ENCODE measurements at regions not wholly inside any gene's neighbourhood (a gene's known extent, or its start where the extent isn't known, plus 50 kb on each side); places are given as distances from the start of the nearest gene placed in this dataset.

DNA sequence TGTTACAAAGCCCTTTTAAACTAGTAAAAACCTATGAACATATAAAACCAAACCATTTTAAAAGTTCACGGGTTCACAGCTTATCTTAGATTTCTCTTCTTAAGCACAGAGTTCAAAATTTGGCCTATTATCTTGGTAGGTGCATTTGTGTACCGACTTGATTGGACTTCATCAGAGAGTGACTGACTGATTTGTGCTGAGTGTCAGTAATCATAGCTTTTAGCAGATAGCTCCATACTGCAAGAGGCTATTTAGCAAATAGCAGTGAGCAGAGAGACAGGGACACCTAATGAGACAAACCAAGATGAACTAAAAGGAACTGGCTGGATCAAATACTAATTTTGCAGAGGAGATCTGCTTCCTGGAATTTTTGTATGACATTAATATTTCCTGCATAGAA lies 274.5 kb downstream of the PRR16 start:
- no peak for FAIRE-seq

DNA sequence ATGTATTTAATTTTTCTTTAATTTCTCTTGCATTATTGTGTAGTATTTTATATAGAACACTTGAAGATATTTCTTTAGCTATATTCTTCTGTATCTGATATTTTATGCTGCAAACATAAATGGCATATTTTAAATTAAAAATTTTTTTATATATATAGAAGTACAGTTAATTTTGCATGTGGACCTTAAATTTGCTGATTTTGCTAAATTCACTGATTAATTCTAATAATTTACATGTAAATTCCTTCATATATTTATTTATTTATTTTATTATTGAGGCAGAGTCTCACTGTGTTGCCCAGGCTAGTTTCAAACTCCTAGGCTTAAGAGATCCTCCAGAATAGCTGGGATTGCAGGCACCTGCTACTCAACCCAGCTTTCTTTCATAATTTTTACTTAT lies 276.9 kb downstream of the PRR16 start:
- no peak for FAIRE-seq

DNA sequence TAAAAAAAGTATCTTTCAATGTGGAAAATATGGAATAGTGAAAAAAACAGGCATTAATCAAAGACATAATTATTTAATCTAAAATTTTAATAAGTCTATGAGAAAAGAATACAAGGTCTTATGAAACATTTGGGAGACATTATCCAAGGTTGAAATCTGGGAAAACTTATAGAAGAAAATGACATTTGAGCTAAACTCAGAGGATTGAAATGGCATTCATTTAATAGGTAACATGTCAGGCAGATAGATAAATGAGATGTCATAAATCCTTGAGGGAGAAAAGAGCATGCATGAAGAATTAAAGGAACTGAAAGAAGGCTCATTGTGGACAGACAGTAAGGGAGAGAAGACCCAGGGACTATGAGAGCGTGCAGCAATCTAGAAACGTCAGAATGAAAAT lies 284.4 kb downstream of the PRR16 start:
- no peak for FAIRE-seq

DNA sequence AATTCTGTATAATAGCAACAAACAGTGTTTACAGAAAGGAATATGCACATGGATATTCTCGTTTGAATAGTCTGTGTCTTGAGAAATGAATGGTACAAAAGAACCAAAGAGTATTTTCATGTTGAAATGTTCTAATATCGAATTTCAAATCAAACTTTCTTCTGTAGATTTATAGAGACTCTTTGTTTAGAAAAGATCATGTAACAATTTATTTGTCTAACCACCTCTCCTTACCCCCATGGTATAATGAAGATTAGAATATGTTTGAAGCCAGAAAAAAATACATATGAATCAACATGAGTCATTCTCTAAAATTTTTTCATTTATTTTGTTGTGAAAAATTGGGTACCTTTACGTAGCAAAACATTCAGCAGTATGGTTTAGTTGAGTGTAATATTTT lies 285.6 kb downstream of the PRR16 start:
- FAIRE-seq = no peak

DNA sequence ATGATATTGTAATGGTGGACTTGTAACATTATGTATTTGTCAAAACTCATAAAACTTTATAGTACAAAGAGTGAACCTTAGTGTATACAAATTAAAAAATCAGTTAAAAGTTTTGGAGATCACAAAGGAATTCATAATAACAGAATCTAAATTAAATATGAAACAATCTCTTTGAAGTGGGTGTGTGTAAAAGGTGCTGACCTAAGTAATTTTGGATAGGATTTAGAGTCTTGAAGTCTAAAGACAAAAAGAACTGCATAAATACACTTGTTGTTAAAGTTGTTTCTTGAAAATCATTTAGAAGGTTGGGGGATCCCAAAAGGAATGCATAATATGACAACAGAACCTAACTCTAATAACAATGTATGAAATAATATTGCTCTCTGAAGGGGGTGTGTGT lies 295.5 kb downstream of the PRR16 start:
- FAIRE-seq = no peak

DNA sequence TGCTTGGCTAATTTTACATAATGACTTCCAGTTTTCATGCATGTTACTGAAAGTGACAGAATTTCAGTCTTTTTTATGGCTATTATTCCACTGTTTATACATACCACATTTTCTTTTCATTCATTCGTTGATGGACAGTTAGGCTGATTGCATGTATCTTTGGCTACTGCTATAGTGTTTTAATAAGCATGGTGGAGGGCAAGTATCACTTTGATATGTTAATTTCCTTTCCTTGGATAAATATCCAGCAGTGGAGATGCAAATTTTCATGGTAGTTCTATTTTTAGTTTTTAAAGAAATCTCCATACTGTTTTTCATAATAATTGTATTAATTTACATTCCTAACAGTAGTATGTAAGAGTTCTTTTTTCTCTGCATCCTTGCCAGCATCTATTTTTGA lies 297.9 kb downstream of the PRR16 start:
- no peak for FAIRE-seq

DNA sequence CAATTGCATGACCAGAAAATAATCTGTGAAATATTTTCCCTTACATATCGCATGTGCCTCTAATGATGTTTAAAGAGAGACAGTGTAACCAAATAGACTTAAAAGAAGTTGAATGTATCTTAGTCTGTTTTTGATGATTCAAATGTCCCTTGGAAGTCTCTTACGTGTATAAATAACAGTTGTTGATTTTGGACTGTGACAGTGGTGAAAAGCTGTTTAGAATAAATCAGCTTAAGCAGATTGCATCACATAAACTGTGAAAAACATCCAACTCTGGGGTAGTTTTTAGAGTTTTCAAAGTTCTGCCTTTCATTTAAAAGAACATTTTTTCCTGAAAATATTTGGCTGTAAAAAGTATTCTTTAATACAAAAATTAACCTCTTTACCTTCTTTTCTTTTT lies 301.1 kb downstream of the PRR16 start:
- no peak for FAIRE-seq

DNA sequence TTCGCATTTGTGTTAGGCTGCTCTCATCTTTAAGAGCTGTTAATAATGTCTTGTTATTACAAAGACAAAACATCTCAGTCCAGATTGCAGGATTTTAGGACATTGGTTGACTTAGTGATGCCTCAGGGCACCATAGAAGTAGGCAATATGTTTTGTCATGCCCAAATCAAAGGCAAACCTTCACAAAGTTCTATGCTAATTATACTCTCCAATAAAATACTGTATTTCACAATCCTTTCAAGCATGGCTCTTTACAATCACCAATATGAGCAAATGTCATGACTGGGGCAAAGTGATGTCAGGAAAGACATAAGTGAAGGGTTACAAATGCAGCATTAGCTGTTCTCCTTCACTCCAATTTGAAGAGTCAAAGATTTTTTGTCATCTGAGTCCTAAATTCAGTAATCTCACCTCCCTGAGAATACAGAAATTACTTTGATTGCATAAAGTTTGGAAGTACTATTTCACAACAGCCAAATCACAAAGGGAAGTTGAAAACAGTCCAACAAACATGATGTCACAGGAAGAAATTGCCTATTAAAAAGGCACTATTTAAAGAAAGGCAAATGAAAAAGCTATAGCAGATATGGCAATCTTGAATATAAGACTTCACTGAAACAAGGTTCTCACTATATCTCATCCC lies 303.2 kb downstream of the PRR16 start:
- FAIRE-seq = no peak

DNA sequence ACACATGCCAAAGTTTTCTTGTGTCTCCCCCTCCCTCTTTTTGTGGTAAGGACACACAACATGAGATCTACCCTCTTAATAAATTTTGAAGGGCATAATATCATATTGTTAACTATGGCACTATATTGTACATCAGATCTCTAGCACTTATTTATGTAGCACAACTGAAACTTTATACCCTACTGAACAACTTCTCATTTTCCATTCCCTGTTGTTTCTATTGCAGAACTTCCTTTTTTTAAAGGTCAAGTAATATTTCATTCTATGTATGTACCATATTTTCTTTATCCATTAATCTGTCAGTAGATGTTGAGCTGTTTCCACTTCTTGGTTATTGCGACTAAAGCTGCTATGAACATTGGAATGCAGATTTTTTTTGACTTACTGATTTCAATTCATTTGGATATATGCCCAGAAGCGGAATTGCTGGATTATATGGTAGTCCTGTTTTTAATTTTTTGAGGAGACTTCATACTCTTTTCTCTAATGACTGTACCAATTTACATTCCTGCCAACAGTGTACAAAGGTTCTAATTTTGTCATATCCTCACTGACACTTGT lies 305.3 kb downstream of the PRR16 start:
- FAIRE-seq = no peak

DNA sequence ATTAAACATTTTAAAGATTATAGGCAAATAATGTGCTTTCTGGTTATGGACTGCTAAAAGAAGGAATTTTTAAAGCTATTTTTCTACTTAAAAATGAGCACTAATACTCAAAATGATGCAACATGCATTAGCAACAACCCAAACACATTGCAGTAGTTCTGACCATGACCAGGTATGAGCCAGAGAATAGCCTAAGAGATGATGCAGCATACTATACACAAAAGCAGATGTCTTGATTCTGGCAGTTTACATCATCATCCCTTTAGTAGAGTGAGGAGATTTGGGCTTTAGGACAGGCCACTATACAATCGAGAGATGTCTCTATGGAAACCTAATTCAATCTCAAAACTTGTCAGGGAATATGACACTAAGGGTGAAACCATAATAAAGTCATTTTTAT lies 307.1 kb downstream of the PRR16 start:
- no peak for FAIRE-seq

DNA sequence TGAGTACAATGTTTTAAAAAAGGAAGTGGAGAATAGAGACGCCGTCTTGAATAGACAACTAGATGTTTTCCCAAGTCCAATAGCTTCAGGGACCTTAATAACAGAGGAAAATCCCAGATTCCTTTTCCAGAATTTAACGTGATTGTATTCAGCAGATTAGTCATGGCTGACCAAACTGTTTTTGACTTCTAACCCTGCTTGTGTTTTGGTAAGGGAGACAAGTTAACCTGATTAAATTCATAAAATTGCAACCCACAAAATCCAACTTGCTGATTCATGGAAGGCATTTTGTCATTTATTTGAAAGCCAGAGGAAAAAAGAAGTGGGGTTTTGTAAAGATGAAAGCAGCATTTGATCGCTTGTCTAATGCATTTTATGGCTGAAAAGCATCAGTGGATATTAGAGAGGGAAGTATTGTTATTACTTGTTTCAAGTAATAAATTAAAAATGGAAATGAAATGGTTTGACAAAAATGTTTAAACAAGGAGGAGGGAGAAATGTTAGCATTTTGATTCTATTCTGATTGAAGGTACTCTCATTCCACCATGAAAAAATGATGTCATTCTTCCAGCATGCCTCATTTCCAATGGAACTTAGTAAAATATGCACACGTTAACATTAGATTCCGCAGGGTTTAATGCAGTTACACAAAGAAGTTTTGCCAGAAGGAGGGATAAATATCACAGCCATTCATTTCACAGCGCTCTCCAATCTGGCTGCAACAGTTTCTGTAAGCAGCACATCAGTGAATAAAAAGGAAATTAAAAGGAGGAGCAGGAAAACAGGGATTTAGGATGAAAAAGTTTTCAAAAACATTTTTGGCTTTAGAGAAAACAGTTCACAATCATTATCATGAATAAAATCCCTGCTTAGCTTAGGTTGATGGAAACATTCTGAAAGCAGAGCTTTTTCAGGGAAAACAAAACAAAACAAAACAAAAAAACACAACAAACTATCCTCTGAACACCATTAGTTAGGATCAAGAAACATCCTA lies 314.7 kb downstream of the PRR16 start:
- FAIRE-seq = no peak

DNA sequence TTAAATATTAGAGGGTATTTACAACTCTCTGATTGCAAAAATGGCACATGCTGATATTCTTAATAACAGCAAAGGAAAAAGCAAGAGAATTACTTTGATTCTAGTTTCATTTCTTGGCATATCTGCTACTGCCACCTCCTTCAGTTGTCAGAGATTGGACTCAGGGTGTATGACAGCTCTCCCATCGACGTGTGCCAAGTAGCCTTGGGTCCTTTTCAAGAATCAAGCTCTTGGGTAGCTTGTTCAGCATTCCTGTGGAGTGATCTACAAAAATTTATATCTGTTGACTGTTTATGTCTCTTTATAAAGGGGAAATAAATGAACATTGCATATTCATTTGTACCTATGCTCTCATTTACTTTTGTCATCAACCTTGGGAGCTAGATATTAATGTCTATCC lies 315.6 kb downstream of the PRR16 start:
- FAIRE-seq = no peak

DNA sequence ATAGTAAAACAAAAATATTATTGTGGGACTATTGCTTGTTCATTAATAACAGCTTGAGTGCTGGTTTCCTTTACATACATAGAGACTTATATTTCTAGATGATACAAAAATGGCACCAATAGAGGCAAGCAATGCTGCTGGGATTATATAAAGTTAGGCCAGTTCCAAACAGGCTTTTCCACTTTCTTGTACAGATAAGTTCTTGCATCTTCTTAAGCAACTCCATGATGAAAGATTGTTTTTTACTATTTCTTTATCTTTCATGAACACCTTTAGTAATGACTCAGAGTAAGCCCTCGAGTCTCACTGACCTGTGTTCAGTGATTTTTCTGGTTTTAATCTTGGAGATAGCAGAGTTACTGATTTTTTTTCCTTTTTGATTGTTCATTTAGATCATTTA lies 324.4 kb downstream of the PRR16 start:
- no peak for FAIRE-seq

DNA sequence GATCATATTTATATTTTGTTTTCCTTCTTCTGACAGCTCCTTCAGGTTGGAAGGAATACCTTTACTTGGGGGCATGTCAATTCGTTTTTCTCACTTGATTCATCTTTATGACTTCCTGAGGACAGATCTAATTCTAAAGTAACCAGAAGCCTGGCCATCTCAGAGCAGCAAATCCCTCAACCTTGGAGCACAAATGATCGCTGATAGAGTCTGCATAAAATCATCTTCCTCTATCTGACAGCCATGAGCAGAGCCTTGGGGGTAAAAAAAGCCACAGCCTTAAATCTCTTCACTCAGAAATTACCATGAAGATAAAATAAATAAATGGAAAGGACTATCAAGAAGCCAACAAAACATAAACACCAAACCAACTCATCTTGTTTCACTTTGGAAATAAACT lies 325.8 kb downstream of the PRR16 start:
- no peak for FAIRE-seq

DNA sequence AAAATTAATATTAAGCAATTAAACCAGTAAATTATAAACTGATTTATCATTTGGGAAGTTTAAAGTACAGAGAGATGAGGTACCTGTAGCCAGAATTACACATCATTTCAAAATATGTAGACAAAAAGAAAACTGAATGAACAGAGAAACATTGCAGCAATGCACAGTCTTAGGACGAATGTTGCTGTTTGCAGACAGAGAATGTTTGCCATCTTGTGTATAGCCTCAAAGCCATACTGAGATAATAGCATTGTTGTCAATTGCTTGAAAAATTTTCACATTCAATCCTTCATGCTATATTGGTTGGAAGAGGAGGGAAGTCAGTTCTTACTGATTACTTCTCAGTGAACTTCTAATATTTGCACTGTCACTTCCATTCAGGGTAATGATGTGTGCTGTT lies 326.2 kb downstream of the PRR16 start:
- FAIRE-seq = no peak

DNA sequence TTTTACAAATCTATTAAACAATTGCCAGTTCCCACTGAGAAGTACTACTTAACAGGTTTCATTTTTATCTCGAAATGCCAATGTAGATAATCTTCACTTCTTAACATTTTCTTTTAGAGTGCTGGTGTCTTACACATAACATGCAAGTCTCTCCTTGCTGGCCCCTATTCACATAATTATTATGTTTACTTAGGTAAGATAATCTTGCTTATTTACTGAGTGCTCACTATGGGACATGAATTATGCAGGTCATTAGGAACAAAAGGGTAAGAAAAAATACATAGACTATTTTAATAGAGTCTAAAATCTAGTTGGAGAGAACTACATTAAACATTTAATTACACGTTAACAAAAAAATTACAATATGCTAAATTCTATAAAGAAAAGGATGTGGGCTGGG lies 328.4 kb downstream of the PRR16 start:
- no peak for FAIRE-seq

DNA sequence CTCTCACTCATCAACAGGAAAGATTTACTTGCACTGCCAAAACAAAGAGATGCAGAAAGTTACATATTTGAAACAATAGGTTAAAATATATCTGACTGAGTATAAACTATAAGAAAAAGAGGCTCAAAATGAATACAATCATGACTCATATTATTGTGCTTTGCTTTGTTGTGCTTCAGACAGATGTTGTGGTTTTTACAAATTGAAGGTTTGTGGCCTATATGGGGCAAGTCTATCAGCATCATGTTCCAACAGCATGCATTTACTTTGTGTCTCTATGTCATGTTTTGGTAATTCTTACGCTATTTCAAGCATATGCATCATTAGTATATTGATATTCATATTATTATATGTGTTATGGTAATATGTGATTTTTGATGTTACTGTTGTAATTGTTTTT lies 330.0 kb downstream of the PRR16 start:
- no peak for FAIRE-seq

DNA sequence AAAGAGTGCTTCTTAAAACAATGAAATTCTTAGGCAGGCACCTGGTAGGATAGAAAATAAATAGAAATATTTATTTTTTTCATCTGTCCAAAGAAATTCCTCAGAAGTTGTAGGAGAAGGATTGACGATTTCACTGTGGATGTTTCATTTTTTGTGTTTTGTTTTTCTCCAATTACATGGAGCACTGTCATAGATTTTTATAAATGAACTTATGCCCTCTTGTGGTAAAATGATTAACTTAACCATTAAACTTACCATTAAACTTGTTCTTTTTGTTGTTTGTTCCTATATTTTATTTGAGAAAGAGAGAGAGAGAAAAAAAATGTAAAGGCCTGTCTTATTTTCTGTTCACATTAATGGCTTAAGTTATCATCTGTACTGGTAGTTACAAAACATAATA lies 339.2 kb downstream of the PRR16 start:
- FAIRE-seq = peak; percentile 89

DNA sequence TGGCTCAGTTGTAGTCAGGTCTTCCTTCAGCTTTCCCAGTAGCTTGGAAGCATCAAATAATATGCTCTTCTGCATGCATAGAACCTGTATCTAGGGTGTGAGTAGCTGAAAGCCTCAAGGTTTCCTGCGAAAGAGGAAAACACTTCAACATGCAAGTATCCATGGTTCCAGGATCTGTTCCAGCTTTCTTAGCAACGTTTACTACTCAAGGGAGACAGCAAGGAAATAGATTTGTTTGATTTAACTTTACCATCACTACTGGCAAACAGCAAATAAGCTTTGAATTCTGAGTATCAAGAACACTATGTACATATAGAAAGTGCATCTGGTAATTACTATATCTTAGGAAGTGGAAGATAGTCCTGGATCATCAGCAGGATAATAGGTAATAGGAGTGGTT lies 341.0 kb downstream of the PRR16 start:
- FAIRE-seq = no peak

DNA sequence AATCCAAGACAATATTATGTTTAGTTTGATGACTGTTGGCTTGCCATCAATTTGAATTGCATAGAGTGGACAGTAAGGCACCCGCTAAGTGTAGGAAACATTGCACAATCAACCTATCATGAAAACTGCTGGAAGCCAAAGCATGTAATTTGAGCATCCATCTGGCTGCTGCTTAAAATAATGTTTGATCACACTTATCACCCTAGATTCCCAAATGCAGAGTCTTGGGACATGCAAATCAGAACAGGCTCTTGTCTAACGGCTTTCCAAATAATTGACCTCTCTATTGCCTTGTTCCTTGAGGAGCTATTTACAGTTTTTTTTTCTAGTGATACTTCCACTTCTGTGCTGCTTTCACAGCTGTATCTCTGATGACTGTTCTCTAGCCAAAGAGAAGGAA lies 342.1 kb downstream of the PRR16 start:
- FAIRE-seq = no peak

DNA sequence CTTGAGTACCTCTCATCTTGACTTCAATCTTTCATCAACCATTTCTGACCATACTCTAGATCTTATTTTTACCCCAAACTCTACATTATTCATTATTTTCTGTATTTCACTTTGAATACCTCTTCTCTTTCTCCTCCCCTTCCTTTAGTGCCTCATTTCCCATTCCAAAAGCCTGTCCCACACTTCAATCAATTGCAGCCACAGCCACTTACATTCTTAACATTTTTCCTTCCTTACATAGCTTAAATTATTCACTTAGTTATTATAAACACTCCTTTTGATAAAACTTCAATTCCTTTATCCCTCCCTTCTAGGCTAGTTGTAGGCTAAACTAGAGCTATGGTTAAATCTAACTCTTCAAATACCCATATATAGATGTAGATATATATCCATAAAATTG lies 344.0 kb downstream of the PRR16 start:
- FAIRE-seq = no peak

DNA sequence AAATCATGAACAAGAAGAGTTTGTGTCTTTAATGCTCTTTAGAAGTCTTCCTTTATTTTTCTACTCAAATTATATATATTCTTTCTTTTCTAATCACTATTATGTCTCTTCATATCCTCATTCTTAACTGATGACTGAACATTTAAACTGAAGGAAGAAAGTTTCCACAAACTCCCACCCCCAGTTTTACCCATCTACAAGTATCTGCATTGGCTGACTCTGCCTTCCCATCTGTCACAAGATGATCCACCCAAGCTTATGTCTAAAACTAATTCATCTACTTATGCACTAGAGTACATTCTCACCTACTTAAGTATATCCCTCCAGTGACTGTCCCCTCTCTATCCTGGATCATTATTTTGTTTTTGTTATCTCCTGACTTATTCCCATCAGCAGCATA lies 344.5 kb downstream of the PRR16 start:
- no peak for FAIRE-seq

DNA sequence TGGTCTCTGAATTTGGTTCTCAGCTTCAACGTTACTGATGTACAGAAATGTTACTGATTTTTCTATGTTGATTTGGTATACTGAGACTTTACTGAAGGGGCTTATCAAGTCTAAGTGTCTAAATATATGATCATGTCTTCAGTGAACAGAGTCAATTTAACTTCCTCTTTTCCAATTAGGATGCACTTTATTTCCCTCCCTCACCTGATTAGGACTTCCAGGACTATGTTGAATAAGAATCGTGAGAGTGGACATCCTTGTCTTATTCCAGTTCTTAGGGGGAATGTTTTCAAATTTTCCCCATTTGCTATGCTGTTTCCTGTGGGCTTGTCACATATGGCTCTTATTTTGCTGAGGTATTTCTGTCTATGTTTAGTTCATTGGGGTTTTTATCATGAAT lies 349.5 kb downstream of the PRR16 start:
- no peak for FAIRE-seq

Data from islet of Langerhans (tissue), 1 donor.